Endometrium (tissue), 2 donors: ENCODE measurements at regions not wholly inside any gene's neighbourhood (a gene's known extent, or its start where the extent isn't known, plus 50 kb on each side); places are given as distances from the start of the nearest gene placed in this dataset.

ENCODE experiments used
- FAIRE-seq: peaks from 2 replicates; lab custom pipeline; 2012; peaks lifted over from hg19 to GRCh38; lab: Jason Lieb, UNC
- donor health status: control.
- donor health status: control.

- no peak for FAIRE-seq
Observed at GRCh38 chr4:27267970-27268355, 407.3 kb downstream of the STIM2 start.

GRCh38 chr4:27270435-27270834, 409.8 kb downstream of the STIM2 start:
- no peak for FAIRE-seq

- FAIRE-seq, result no peak
Observed at GRCh38 chr4:27271555-27271954, 410.9 kb downstream of the STIM2 start.

- no peak for FAIRE-seq
Observed at GRCh38 chr4:27272217-27272616, 411.6 kb downstream of the STIM2 start.

GRCh38 chr4:27276307-27277073, 415.8 kb downstream of the STIM2 start:
- no peak for FAIRE-seq

- FAIRE-seq, result no peak
Observed at GRCh38 chr4:27278615-27279375, 418.2 kb downstream of the STIM2 start.

GRCh38 chr4:27288496-27288895, 427.9 kb downstream of the STIM2 start:
- no peak for FAIRE-seq

GRCh38 chr4:27289704-27290103, 429.1 kb downstream of the STIM2 start:
- FAIRE-seq, result no peak

- FAIRE-seq, result no peak
Observed at GRCh38 chr4:27293831-27294230, 433.2 kb downstream of the STIM2 start.

GRCh38 chr4:27304751-27305150, 444.1 kb downstream of the STIM2 start:
- FAIRE-seq, result no peak

- no peak for FAIRE-seq
Observed at GRCh38 chr4:27305246-27305645, 444.6 kb downstream of the STIM2 start.

- no peak for FAIRE-seq
Observed at GRCh38 chr4:27308379-27308778, 447.7 kb downstream of the STIM2 start.

- no peak for FAIRE-seq
Observed at GRCh38 chr4:27315625-27316024, 455.0 kb downstream of the STIM2 start.

GRCh38 chr4:27316176-27316575, 455.5 kb downstream of the STIM2 start:
- no peak for FAIRE-seq

- no peak for FAIRE-seq
Observed at GRCh38 chr4:27318740-27319139, 458.1 kb downstream of the STIM2 start.

GRCh38 chr4:27326991-27327390, 466.4 kb downstream of the STIM2 start:
- FAIRE-seq, result no peak

GRCh38 chr4:27327421-27328181, 467.0 kb downstream of the STIM2 start:
- no peak for FAIRE-seq

- FAIRE-seq, result no peak
Observed at GRCh38 chr4:27338530-27338929, 477.9 kb downstream of the STIM2 start.

GRCh38 chr4:27343411-27343810, 482.8 kb downstream of the STIM2 start:
- FAIRE-seq, result no peak

- FAIRE-seq, result no peak
Observed at GRCh38 chr4:27350161-27350560, 489.5 kb downstream of the STIM2 start.

GRCh38 chr4:27357283-27357682, 496.6 kb downstream of the STIM2 start:
- peak; percentile 89 for FAIRE-seq

- FAIRE-seq, result no peak
Observed at GRCh38 chr4:27358269-27358668, 497.6 kb downstream of the STIM2 start.

- FAIRE-seq, result peak; percentile 15
Observed at GRCh38 chr4:27360131-27360530, 499.5 kb downstream of the STIM2 start.
